NCI-H2196 treated with DMSO at 0.1 percent for 48 hours (cell line): ENCODE measurements at regions not wholly inside any gene's neighbourhood (a gene's known extent, or its start where the extent isn't known, plus 50 kb on each side); places are given as distances from the start of the nearest gene placed in this dataset.

ENCODE experiments used
- DNase-seq: peaks from one replicate; lab custom pipeline; 2025; ENCODE audit not compliant: unreplicated experiment; lab: John Stamatoyannopoulos, UW

GRCh38 chr20:51335329-51335841 is 207.1 kb downstream of the NFATC2 start:
- no peak for DNase-seq

GRCh38 chr20:51334609-51335008 is 207.9 kb downstream of the NFATC2 start:
- DNase-seq = no peak

- no peak for DNase-seq
Measured at GRCh38 chr20:51333971-51334370, 208.5 kb downstream of the NFATC2 start.

- no peak for DNase-seq
Measured at GRCh38 chr20:51333446-51333845, 209.1 kb downstream of the NFATC2 start.

GRCh38 chr20:51331481-51331880 is 211.0 kb downstream of the NFATC2 start:
- no peak for DNase-seq

- no peak for DNase-seq
Measured at GRCh38 chr20:51329845-51330244, 212.7 kb downstream of the NFATC2 start.

- DNase-seq = no peak
Measured at GRCh38 chr20:51327251-51327841, 215.2 kb downstream of the NFATC2 start.

- DNase-seq = peak; percentile 10
Measured at GRCh38 chr20:51326201-51326819, 216.2 kb downstream of the NFATC2 start.

GRCh38 chr20:51322164-51322707 is 220.3 kb downstream of the NFATC2 start:
- DNase-seq = no peak

- DNase-seq = no peak
Measured at GRCh38 chr20:51321343-51322163, 221.0 kb downstream of the NFATC2 start.

- no peak for DNase-seq
Measured at GRCh38 chr20:51319522-51319921, 223.0 kb downstream of the NFATC2 start.

GRCh38 chr20:51318058-51318949 is 224.2 kb downstream of the NFATC2 start:
- DNase-seq = no peak

- DNase-seq = no peak
Measured at GRCh38 chr20:51315390-51315789, 227.1 kb downstream of the NFATC2 start.

- no peak for DNase-seq
Measured at GRCh38 chr20:51313358-51313827, 229.1 kb downstream of the NFATC2 start.

GRCh38 chr20:51312480-51312783 is 230.1 kb downstream of the NFATC2 start:
- no peak for DNase-seq

- no peak for DNase-seq
Measured at GRCh38 chr20:51311636-51312479, 230.7 kb downstream of the NFATC2 start.

GRCh38 chr20:51310216-51310615 is 232.3 kb downstream of the NFATC2 start:
- no peak for DNase-seq

GRCh38 chr20:51309128-51309527 is 233.4 kb downstream of the NFATC2 start:
- no peak for DNase-seq

- peak; percentile 46 for DNase-seq
Measured at GRCh38 chr20:51306521-51307358, 235.8 kb downstream of the NFATC2 start.
